Cardiac muscle cell (in vitro differentiated cells and primary cell): ENCODE measurements at regions not wholly inside any gene's neighbourhood (a gene's known extent, or its start where the extent isn't known, plus 50 kb on each side); places are given as distances from the start of the nearest gene placed in this dataset.

Experiments used
- DNase-seq, 2 donors: peaks; one replicate each; pipeline versions ENCODE4 v3.0.0 to v3.0.0-alpha.2; 2010 to 2017; ENCODE audit warnings: low read depth in 1 of 2, low spot score in 1 of 2
- H3K27ac ChIP-seq: fragments of 200-600 bp; sonication (generic); 2 replicates; pipeline ENCODE4 v1.5.1; 2016
- H3K27me3 ChIP-seq: fragments of 200-600 bp; sonication (generic); 2 replicates; pipeline ENCODE4 v1.6.0; 2016; ENCODE audit warnings: control low read depth
- H3K36me3 ChIP-seq: fragments of 200-600 bp; sonication (generic); 2 replicates; pipeline ENCODE4 v1.5.1; 2016; ENCODE audit warnings: control low read depth
- H3K4me1 ChIP-seq: fragments of 200-600 bp; sonication (generic); 2 replicates; pipeline ENCODE4 v1.8.1; 2017; ENCODE audit warnings: low read depth, mild to moderate bottlenecking, mixed run types
- H3K4me3 ChIP-seq: fragments of 200-600 bp; sonication (generic); 2 replicates; pipeline ENCODE4 v1.5.1; 2016; ENCODE audit warnings: mild to moderate bottlenecking
- H3K9me3 ChIP-seq: fragments of 200-600 bp; sonication (generic); 2 replicates; pipeline ENCODE4 v1.5.1; 2017; ENCODE audit warnings: low read depth, mild to moderate bottlenecking, control low read depth
- CTCF ChIP-seq: IDR thresholded peaks from 2 replicates; pipeline ENCODE4 v1.5.1; 2012; ENCODE audit warnings: low read depth, mild to moderate bottlenecking, low read length

- H3K4me1 ChIP-seq = no peaks in the 10 kb centered on the region
- no peak overlapping the region for H3K4me3 ChIP-seq
- H3K9me3 ChIP-seq = no peaks in the 10 kb centered on the region
- no peak for TF ChIP-seq CTCF
- no peaks in the 10 kb centered on the region for H3K36me3 ChIP-seq
- H3K27ac ChIP-seq = no peak overlapping the region
- DNase-seq = no peak
- no peaks in the 10 kb centered on the region for H3K27me3 ChIP-seq
These were observed 51.8 kb upstream of the MYB start for GRCh38 chr6:135129136-135129856.

GRCh38 chr6:135128268-135128914 lies 52.7 kb upstream of the MYB start:
- Histone ChIP-seq H3K36me3 (no peaks in the 10 kb centered on the region), H3K27ac (no peak overlapping the region), H3K27me3 (no peaks in the 10 kb centered on the region), H3K9me3 (no peaks in the 10 kb centered on the region), H3K4me3 (no peak overlapping the region), H3K4me1 (no peaks in the 10 kb centered on the region)
- no peak for TF ChIP-seq CTCF
- DNase-seq = no peak

DNA sequence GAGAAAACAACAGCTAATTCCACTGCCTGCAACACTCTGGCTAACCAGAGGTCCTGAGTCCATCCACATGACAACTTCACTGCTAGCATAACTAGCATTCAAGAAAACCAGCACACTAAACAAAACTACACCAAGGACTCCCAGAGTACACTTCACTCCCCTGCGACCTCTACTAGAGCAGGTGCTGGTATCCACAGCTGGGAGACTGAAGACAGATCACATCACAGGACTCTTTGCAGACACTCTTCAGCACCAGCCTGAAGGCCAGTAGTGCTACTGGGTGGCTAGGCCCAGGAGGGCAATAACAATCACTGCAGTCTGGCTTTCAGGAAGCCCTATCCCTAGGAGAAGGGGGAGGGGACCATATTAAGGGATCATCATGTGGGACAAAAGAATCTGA lies 54.4 kb upstream of the MYB start:
- no peak for TF ChIP-seq CTCF
- Histone ChIP-seq H3K9me3 (no peaks in the 10 kb centered on the region), H3K36me3 (no peaks in the 10 kb centered on the region), H3K27ac (no peak overlapping the region), H3K27me3 (no peaks in the 10 kb centered on the region), H3K4me1 (no peaks in the 10 kb centered on the region), H3K4me3 (no peak overlapping the region)
- DNase-seq = no peak

- DNase-seq = no peak
- TF ChIP-seq CTCF = no peak
- no peaks in the 10 kb centered on the region for H3K36me3 ChIP-seq
- H3K27ac ChIP-seq = no peak overlapping the region
- no peaks in the 10 kb centered on the region for H3K4me1 ChIP-seq
- no peaks in the 10 kb centered on the region for H3K9me3 ChIP-seq
- H3K27me3 ChIP-seq = no peaks in the 10 kb centered on the region
- H3K4me3 ChIP-seq = no peak overlapping the region
These were observed 55.1 kb upstream of the MYB start for GRCh38 chr6:135126034-135126433.

- no peak for DNase-seq
- Histone ChIP-seq H3K27ac (no peak overlapping the region), H3K27me3 (no peaks in the 10 kb centered on the region), H3K4me3 (no peak overlapping the region), H3K36me3 (no peaks in the 10 kb centered on the region), H3K9me3 (no peaks in the 10 kb centered on the region), H3K4me1 (no peaks in the 10 kb centered on the region)
- no peak for TF ChIP-seq CTCF
These were observed 59.7 kb upstream of the MYB start for GRCh38 chr6:135121434-135121833.
